Chondrocyte (in vitro differentiated cells): ENCODE measurements at regions not wholly inside any gene's neighbourhood (a gene's known extent, or its start where the extent isn't known, plus 50 kb on each side); places are given as distances from the start of the nearest gene placed in this dataset.

Experiments
- DNase-seq: peaks from one replicate; pipeline ENCODE4 v3.0.0; 2021; ENCODE audit warnings: mixed read lengths, low spot score
- H3K27ac Mint-ChIP-seq: one replicate; pipeline ENCODE4 v1.8.0; 2021; ENCODE audit warnings: mild to moderate bottlenecking, moderate library complexity, mixed read lengths; ENCODE audit not compliant: unreplicated experiment
- H3K27me3 Mint-ChIP-seq: 2 replicates; pipeline ENCODE4 v1.8.0; 2021; ENCODE audit warnings: low read depth, mixed read lengths
- H3K36me3 Mint-ChIP-seq: 2 replicates; pipeline ENCODE4 v1.8.0; 2021; ENCODE audit warnings: low read depth, mixed read lengths
- H3K4me1 Mint-ChIP-seq: 2 replicates; pipeline ENCODE4 v1.8.0; 2021; ENCODE audit warnings: low read depth, mild to moderate bottlenecking, mixed read lengths
- H3K4me3 Mint-ChIP-seq: one replicate; pipeline ENCODE4 v1.8.0; 2021; ENCODE audit warnings: mild to moderate bottlenecking, moderate library complexity, mixed read lengths; ENCODE audit not compliant: unreplicated experiment
- H3K9me3 Mint-ChIP-seq: 2 replicates; pipeline ENCODE4 v1.8.0; 2021; ENCODE audit warnings: low read depth, mixed read lengths
- CTCF ChIP-seq: fragments of 200-600 bp; sonication (generic); IDR thresholded peaks from 2 replicates; pipeline ENCODE4 v1.5.0; 2021; ENCODE audit warnings: antibody characterized with exemption, mild to moderate bottlenecking, moderate library complexity

DNA sequence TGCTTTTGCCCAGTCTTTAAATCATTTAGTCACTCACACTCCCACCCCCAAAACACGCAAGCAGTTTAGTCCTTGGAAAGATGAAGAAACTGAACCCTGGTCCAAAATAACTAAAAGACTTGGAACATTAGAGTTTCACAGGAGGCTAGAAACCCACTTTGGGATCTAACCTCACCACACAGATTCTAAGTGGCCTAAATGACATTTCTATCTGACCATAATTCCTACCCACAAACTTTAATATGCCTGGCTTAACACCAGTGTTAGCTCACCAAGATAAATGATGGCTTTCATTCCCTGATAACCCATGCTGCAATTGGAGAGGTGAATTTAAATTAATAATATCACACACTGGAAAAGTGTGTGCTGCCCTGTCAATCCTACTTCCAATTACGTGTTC lies 295.3 kb upstream of the UBE2E2 start:
- H3K4me1 Mint-ChIP-seq: peaks cover 19% of the 10 kb centered on the region
- no peak for TF ChIP-seq CTCF
- H3K27me3 Mint-ChIP-seq: peaks cover 1% of the 10 kb centered on the region
- no peak overlapping the region for H3K4me3 Mint-ChIP-seq
- H3K27ac Mint-ChIP-seq: no peak overlapping the region
- H3K9me3 Mint-ChIP-seq: peaks cover under 1% of the 10 kb centered on the region
- no peak for DNase-seq
- H3K36me3 Mint-ChIP-seq: no peaks in the 10 kb centered on the region

DNA sequence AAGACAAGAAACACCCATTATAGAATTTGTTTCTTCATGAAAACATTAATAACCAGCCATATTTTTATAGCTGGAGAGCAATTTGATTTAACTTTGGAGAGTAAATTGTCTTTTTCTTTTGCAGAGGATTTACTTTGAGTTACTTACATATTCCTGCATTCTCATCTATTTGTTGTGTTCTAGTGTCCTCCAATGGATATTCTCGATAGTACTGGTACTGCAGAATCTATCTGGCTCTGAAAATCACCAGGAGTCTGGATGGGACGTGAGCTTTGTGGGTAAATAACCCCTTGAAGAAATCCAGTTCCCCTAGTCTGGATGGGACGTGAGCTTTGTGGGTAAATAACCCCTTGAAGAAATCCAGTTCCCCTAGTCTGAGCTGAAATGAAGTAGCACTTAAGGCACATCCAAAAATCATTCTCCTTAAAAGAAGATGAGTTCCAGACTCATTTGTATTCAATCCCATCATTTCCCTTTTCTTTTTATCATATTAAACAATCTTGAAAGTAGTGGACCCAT lies 294.1 kb upstream of the UBE2E2 start:
- Mint-ChIP-seq H3K27ac (no peak overlapping the region), H3K4me3 (no peak overlapping the region), H3K36me3 (no peaks in the 10 kb centered on the region), H3K4me1 (peaks cover 19% of the 10 kb centered on the region), H3K27me3 (peaks cover 2% of the 10 kb centered on the region), H3K9me3 (no peaks in the 10 kb centered on the region)
- TF ChIP-seq CTCF: peak; percentile 52
- DNase-seq: no peak

- no peak overlapping the region for H3K27ac Mint-ChIP-seq
- no peaks in the 10 kb centered on the region for H3K36me3 Mint-ChIP-seq
Measured at GRCh38 chr3:22916933-22917332, 286.2 kb upstream of the UBE2E2 start.

GRCh38 chr3:22920006-22920405 lies 283.1 kb upstream of the UBE2E2 start:
- Mint-ChIP-seq H3K9me3 (no peaks in the 10 kb centered on the region), H3K4me1 (no peaks in the 10 kb centered on the region), H3K27ac (no peak overlapping the region), H3K4me3 (no peak overlapping the region), H3K36me3 (no peaks in the 10 kb centered on the region), H3K27me3 (peaks cover 23% of the 10 kb centered on the region)
- no peak for DNase-seq
- TF ChIP-seq CTCF: no peak

More at GRCh38 chr3:22916933-22917332, 286.2 kb upstream of the UBE2E2 start:
- no peaks in the 10 kb centered on the region for H3K9me3 Mint-ChIP-seq
- no peak overlapping the region for H3K4me3 Mint-ChIP-seq
- TF ChIP-seq CTCF: no peak
- DNase-seq: no peak
- H3K4me1 Mint-ChIP-seq: no peaks in the 10 kb centered on the region
- peaks cover 26% of the 10 kb centered on the region for H3K27me3 Mint-ChIP-seq

DNA sequence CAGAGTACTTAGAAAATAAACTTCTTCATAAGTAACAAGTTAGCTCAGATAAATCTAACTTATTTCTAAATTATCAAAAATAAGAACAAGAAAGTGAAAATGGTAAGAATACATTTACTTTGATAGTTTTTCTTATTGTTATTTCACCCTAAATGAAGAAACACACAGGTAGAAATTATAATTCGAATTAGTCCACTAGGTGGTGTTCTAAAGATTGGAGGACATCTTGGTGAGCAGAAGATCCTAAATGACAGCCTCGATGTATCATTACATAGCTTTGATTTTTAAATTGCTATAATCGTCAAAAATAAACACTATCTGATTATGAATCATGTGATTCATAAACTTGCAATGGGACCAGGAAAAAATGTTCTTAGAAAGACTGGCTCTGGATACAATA lies 280.8 kb upstream of the UBE2E2 start:
- TF ChIP-seq CTCF: peak; percentile 79
- Mint-ChIP-seq H3K4me1 (no peaks in the 10 kb centered on the region), H3K27ac (no peak overlapping the region), H3K9me3 (no peaks in the 10 kb centered on the region), H3K27me3 (peaks cover 15% of the 10 kb centered on the region), H3K4me3 (no peak overlapping the region), H3K36me3 (no peaks in the 10 kb centered on the region)
- DNase-seq: no peak
